GM12878 (cell line): ENCODE measurements at regions not wholly inside any gene's neighbourhood (a gene's known extent, or its start where the extent isn't known, plus 50 kb on each side); places are given as distances from the start of the nearest gene placed in this dataset.

ENCODE experiments used
- ATAC-seq: fragments of 200-7000 bp; cut with Tn5 transposase; 3 replicates; pipeline ENCODE4 v1.9.1; 2020; ENCODE audit warnings: mild to moderate bottlenecking, moderate library complexity
- BruUV-seq: library from RNA; stranded (reverse); fragments of 400-500 nt; replicated peaks from 2 replicates; lab custom pipeline; 2021; lab: Mats Ljungman, UMichigan
- CTCF ChIA-PET: fragments of 300-600 bp; sonication (Branson Sonifier 250); formaldehyde crosslinking; extraction: SDS; loops from one replicate; lab custom pipeline; 2021; ENCODE audit warnings: inconsistent platforms; lab: Yijun Ruan, JAX
- POLR2A ChIA-PET: fragments of 350-600 bp; formaldehyde crosslinking; extraction: SDS; loops from one replicate; lab custom pipeline; 2021; ENCODE audit warnings: inconsistent platforms; lab: Charles Lee
- RAD21 ChIA-PET: fragments of 300-600 bp; sonication (Branson Sonifier 250); formaldehyde crosslinking; loops from one replicate; lab custom pipeline; 2023; ENCODE audit warnings: antibody characterized with exemption; ENCODE audit not compliant: unreplicated experiment; lab: Charles Lee
- SMC1A ChIA-PET: fragments of 300-600 bp; sonication (Branson Sonifier 250); formaldehyde crosslinking; loops from one replicate; lab custom pipeline; 2023; ENCODE audit not compliant: unreplicated experiment, uncharacterized antibody; lab: Charles Lee
- DNase-seq: peaks from one replicate; pipeline ENCODE4 v3.0.0-alpha.2; 2011; ENCODE audit warnings: low read depth, low spot score
- FAIRE-seq: peaks from 3 replicates; lab custom pipeline; 2011; peaks lifted over from hg19 to GRCh38; lab: Jason Lieb, UNC
- H2AFZ ChIP-seq: 2 replicates; pipeline ENCODE4 v1.6.0; 2011; ENCODE audit warnings: low read depth, low read length, control low read depth; ENCODE audit not compliant: control insufficient read depth
- H3K27ac ChIP-seq: 2 replicates; pipeline ENCODE4 v1.5.1; 2011; ENCODE audit warnings: control low read depth; ENCODE audit not compliant: control insufficient read depth, insufficient read depth
- H3K27me3 ChIP-seq, 2 experiments: replicated peaks in 1 of 2; 2 replicates each; pipeline versions ENCODE4 v1.6.0 to v1.6.1; 2011; ENCODE audit warnings: low read length in 1 of 2; ENCODE audit not compliant: control insufficient read depth in 2 of 2, insufficient read depth in 2 of 2
- H3K36me3 ChIP-seq, 2 experiments: 2 replicates each; pipeline ENCODE4 v1.5.1; 2011; ENCODE audit warnings: low read length in 1 of 2; ENCODE audit not compliant: control insufficient read depth in 2 of 2, insufficient read depth in 2 of 2
- H3K4me1 ChIP-seq: 2 replicates; pipeline ENCODE4 v1.6.1; 2011; ENCODE audit warnings: mild to moderate bottlenecking, low read length, moderate library complexity, mixed read lengths; ENCODE audit not compliant: control insufficient read depth, insufficient read depth
- H3K4me2 ChIP-seq: 2 replicates; pipeline ENCODE4 v1.6.0; 2011; ENCODE audit warnings: control low read depth; ENCODE audit not compliant: control insufficient read depth, insufficient read depth
- H3K4me3 ChIP-seq: fragments of 200-600 bp; sonication (generic); 2 replicates; pipeline ENCODE4 v1.5.1; 2016
- H3K79me2 ChIP-seq: 2 replicates; pipeline ENCODE4 v1.6.0; 2011; ENCODE audit warnings: low read length; ENCODE audit not compliant: control insufficient read depth, insufficient read depth
- H3K9ac ChIP-seq: 2 replicates; pipeline ENCODE4 v1.8.0; 2011; ENCODE audit warnings: low read length, control low read depth, mixed read lengths; ENCODE audit not compliant: control insufficient read depth, insufficient read depth
- H3K9me3 ChIP-seq: replicated peaks from 3 replicates; pipeline ENCODE4 v1.5.1; 2011; ENCODE audit warnings: mild to moderate bottlenecking, low read length; ENCODE audit not compliant: control insufficient read depth, insufficient read depth
- H4K20me1 ChIP-seq: 2 replicates; pipeline ENCODE4 v1.6.0; 2011; ENCODE audit not compliant: control insufficient read depth, insufficient read depth
- CBX3 ChIP-seq: fragments of 200-600 bp; sonication (generic); IDR thresholded peaks from 2 replicates; pipeline ENCODE4 v1.6.1; 2016; ENCODE audit warnings: low read depth, borderline replicate concordance
- CHD1 ChIP-seq: IDR thresholded peaks from 2 replicates; pipeline ENCODE4 v1.6.1; 2012; ENCODE audit warnings: low read depth, low read length, improper control_type of control experiment
- E4F1 ChIP-seq: fragments of 450-650 bp; IDR thresholded peaks from 2 replicates; pipeline ENCODE4 v1.6.1; 2018; ENCODE audit warnings: borderline replicate concordance, mild to moderate bottlenecking; ENCODE audit not compliant: partially characterized antibody
- FOXM1 ChIP-seq: IDR thresholded peaks from 2 replicates; pipeline ENCODE4 v1.6.1; 2012; ENCODE audit warnings: low read depth, mild to moderate bottlenecking, inconsistent platforms, low read length, moderate library complexity
- GABPA ChIP-seq: IDR thresholded peaks from 2 replicates; pipeline ENCODE4 v1.6.1; 2014; ENCODE audit warnings: antibody characterized with exemption, low read depth, mild to moderate bottlenecking, inconsistent platforms
- HDAC6 ChIP-seq: fragments of 200-600 bp; sonication (generic); IDR thresholded peaks from one replicate; pipeline ENCODE4 v1.8.0; 2017; ENCODE audit warnings: antibody characterized with exemption; ENCODE audit not compliant: unreplicated experiment
- IRF3 ChIP-seq: fragments of 450-650 bp; IDR thresholded peaks from 2 replicates; pipeline ENCODE4 v1.6.1; 2014; ENCODE audit warnings: mild to moderate bottlenecking
- MEF2A ChIP-seq: IDR thresholded peaks from 2 replicates; pipeline ENCODE4 v1.6.1; 2011; ENCODE audit warnings: low read depth, mild to moderate bottlenecking, low read length, moderate library complexity; ENCODE audit not compliant: insufficient read depth
- NKRF ChIP-seq: fragments of 450-650 bp; conservative IDR thresholded peaks from 2 replicates; pipeline ENCODE4 v1.6.1; 2017; ENCODE audit warnings: mild to moderate bottlenecking, moderate library complexity
- PKNOX1 ChIP-seq: fragments of 450-650 bp; IDR thresholded peaks from 2 replicates; pipeline ENCODE4 v1.6.1; 2016; ENCODE audit warnings: mild to moderate bottlenecking
- POLR2A ChIP-seq: IDR thresholded peaks from 2 replicates; pipeline ENCODE4 v1.6.1; 2011; ENCODE audit warnings: low read depth, mild to moderate bottlenecking, low read length
- RCOR1 ChIP-seq: conservative IDR thresholded peaks from 2 replicates; pipeline ENCODE4 v1.6.1; 2012; ENCODE audit warnings: low read depth, low read length, improper control_type of control experiment
- RELA ChIP-seq: fragments of 450-650 bp; IDR thresholded peaks from 2 replicates; pipeline ENCODE4 v1.8.0; 2014; ENCODE audit warnings: borderline replicate concordance; ENCODE audit not compliant: partially characterized antibody
- RUNX3 ChIP-seq: IDR thresholded peaks from 2 replicates; pipeline ENCODE4 v1.6.1; 2012; ENCODE audit warnings: low read length, inconsistent platforms
- SUZ12 ChIP-seq: fragments of 200-600 bp; sonication (generic); IDR thresholded peaks from one replicate; pipeline ENCODE4 v1.6.1; 2018; ENCODE audit warnings: antibody characterized with exemption, mild to moderate bottlenecking; ENCODE audit not compliant: unreplicated experiment
- USF2 ChIP-seq: IDR thresholded peaks from 2 replicates; pipeline ENCODE4 v1.6.1; 2011; ENCODE audit warnings: low read depth, low read length, improper control_type of control experiment, borderline replicate concordance
- ZNF207 ChIP-seq: fragments of 450-650 bp; IDR thresholded peaks from 2 replicates; pipeline ENCODE4 v1.6.1; 2014; ENCODE audit warnings: antibody characterized with exemption, mild to moderate bottlenecking, borderline replicate concordance
- ZNF24 ChIP-seq: fragments of 450-650 bp; IDR thresholded peaks from 2 replicates; pipeline ENCODE4 v1.6.1; 2017; ENCODE audit warnings: antibody characterized with exemption, mild to moderate bottlenecking
- ZNF384 ChIP-seq: IDR thresholded peaks from 2 replicates; pipeline ENCODE4 v1.6.1; 2012; ENCODE audit warnings: low read depth, mild to moderate bottlenecking, low read length, improper control_type of control experiment, borderline replicate concordance
- WGBS: methylation state at CpG from one replicate; pipeline ENCODE4 v1.1.6; 2016; ENCODE audit warnings: low lambda C conversion rate; ENCODE audit not compliant: insufficient replicate concordance, insufficient coverage; ENCODE audit errors: missing lambda C conversion rate; 5-methylcytosine and 5-hydroxymethylcytosine counted together
- in situ Hi-C: fragments of 300-500 bp; cut with MboI; formaldehyde crosslinking; loops from 9 replicates; pipeline ENCODE4 v1.14.3; 2018; ENCODE audit warnings: mixed read lengths
- intact Hi-C: fragments of 100-400 bp; cut with micrococcal nuclease; formaldehyde crosslinking; loops from one replicate; pipeline ENCODE4 v1.14.2; 2022; ENCODE audit not compliant: unreplicated experiment

GRCh38 chr2:129499747-129500146 lies 479.7 kb upstream of the RAB6C start:
- no peak overlapping the region for H2AFZ ChIP-seq
- SMC1A ChIA-PET, result no interaction called here
- H3K27ac ChIP-seq, result no peak overlapping the region
- no peaks in the 10 kb centered on the region for H3K4me1 ChIP-seq
- TF ChIP-seq GABPA, result no peak
- TF ChIP-seq E4F1, result no peak
- TF ChIP-seq RUNX3, result no peak
- no peak for TF ChIP-seq FOXM1
- no peak for TF ChIP-seq SUZ12
- no peak for TF ChIP-seq IRF3
- TF ChIP-seq NKRF, result no peak
- no peak for TF ChIP-seq CHD1
- TF ChIP-seq USF2, result no peak
- no peak for TF ChIP-seq POLR2A
- TF ChIP-seq ZNF24, result no peak
- no peak for TF ChIP-seq ZNF207
- no peak for TF ChIP-seq ZNF384
- no peak for TF ChIP-seq PKNOX1
- TF ChIP-seq RELA, result no peak
- TF ChIP-seq CBX3, result no peak
- no peak for TF ChIP-seq MEF2A
- TF ChIP-seq HDAC6, result no peak
- no peak for TF ChIP-seq RCOR1
- TF ChIP-seq, all 136 proteins: peak for 0
- ChIA-PET RAD21 (no interaction called here), POLR2A (no interaction called here), CTCF (no interaction called here)
- no peaks in the 10 kb centered on the region for H3K36me3 ChIP-seq
- ATAC-seq (no peak), DNase-seq (no peak), FAIRE-seq (no peak)
- in situ Hi-C loops (no loop called here), intact Hi-C loops (no loop called here)
- H3K27me3 ChIP-seq, result no peaks in the 10 kb centered on the region; a peak in 1 of 4 replicates
- H3K4me3 ChIP-seq, result no peak overlapping the region
- WGBS, result 0% methylated on average over 2 of the region's 2 CpGs
- H3K9ac ChIP-seq, result no peak overlapping the region
- H3K4me2 ChIP-seq, result no peak overlapping the region
- no peaks in the 10 kb centered on the region for H3K9me3 ChIP-seq
- no peaks in the 10 kb centered on the region for H4K20me1 ChIP-seq
- H3K79me2 ChIP-seq, result no peaks in the 10 kb centered on the region
- BruUV-seq, result no TSS peak
